ENCODE measurements at regions not wholly inside any gene's neighbourhood (a gene's known extent, or its start where the extent isn't known, plus 50 kb on each side); places are given as distances from the start of the nearest gene placed in this dataset.

- DNase-seq (ENCODE audit: low read depth in 2 of 2) = no peak
These were observed 243.7 kb downstream of the SLC16A7 start for GRCh38 chr12:59839514-59839913.

- DNase-seq (ENCODE audit: low read depth in 2 of 2) = no peak
These were observed 247.5 kb downstream of the SLC16A7 start for GRCh38 chr12:59843260-59843843.

- no peak for DNase-seq (ENCODE audit: low read depth in 2 of 2)
These were observed 248.9 kb downstream of the SLC16A7 start for GRCh38 chr12:59844750-59845149.

GRCh38 chr12:59845293-59845692 is 249.5 kb downstream of the SLC16A7 start:
- no peak for DNase-seq (ENCODE audit: low read depth in 2 of 2)

GRCh38 chr12:59847127-59847526 is 251.3 kb downstream of the SLC16A7 start:
- DNase-seq (ENCODE audit: low read depth in 2 of 2) = no peak

- DNase-seq (ENCODE audit: low read depth in 2 of 2) = no peak
These were observed 254.4 kb downstream of the SLC16A7 start for GRCh38 chr12:59850268-59850667.

- no peak for DNase-seq (ENCODE audit: low read depth in 2 of 2)
These were observed 262.8 kb downstream of the SLC16A7 start for GRCh38 chr12:59858508-59859170.

GRCh38 chr12:59859171-59859510 is 263.3 kb downstream of the SLC16A7 start:
- DNase-seq (ENCODE audit: low read depth in 2 of 2) = no peak

- no peak for DNase-seq (ENCODE audit: low read depth in 2 of 2)
These were observed 265.8 kb downstream of the SLC16A7 start for GRCh38 chr12:59861635-59862034.

GRCh38 chr12:59867055-59867454 is 271.2 kb downstream of the SLC16A7 start:
- DNase-seq (ENCODE audit: low read depth in 2 of 2) = no peak

GRCh38 chr12:59867689-59868088 is 271.9 kb downstream of the SLC16A7 start:
- no peak for DNase-seq (ENCODE audit: low read depth in 2 of 2)

GRCh38 chr12:59871779-59872178 is 275.9 kb downstream of the SLC16A7 start:
- DNase-seq (ENCODE audit: low read depth in 2 of 2) = no peak

GRCh38 chr12:59873136-59873535 is 277.3 kb downstream of the SLC16A7 start:
- no peak for DNase-seq (ENCODE audit: low read depth in 2 of 2)

- no peak for DNase-seq (ENCODE audit: low read depth in 2 of 2)
These were observed 279.0 kb downstream of the SLC16A7 start for GRCh38 chr12:59874781-59875180.

GRCh38 chr12:59886131-59886733 is 290.4 kb downstream of the SLC16A7 start:
- DNase-seq (ENCODE audit: low read depth in 2 of 2) = no peak

GRCh38 chr12:59887178-59887577 is 291.3 kb downstream of the SLC16A7 start:
- no peak for DNase-seq (ENCODE audit: low read depth in 2 of 2)

- no peak for DNase-seq (ENCODE audit: low read depth in 2 of 2)
These were observed 295.2 kb downstream of the SLC16A7 start for GRCh38 chr12:59890896-59891579.

GRCh38 chr12:59895166-59895775 is 299.4 kb downstream of the SLC16A7 start:
- no peak for DNase-seq (ENCODE audit: low read depth in 2 of 2)

- DNase-seq (ENCODE audit: low read depth in 2 of 2) = no peak
These were observed 309.2 kb downstream of the SLC16A7 start for GRCh38 chr12:59904874-59905521.

- no peak for DNase-seq (ENCODE audit: low read depth in 2 of 2)
These were observed 315.7 kb downstream of the SLC16A7 start for GRCh38 chr12:59911516-59911915.

- DNase-seq (ENCODE audit: low read depth in 2 of 2) = no peak
These were observed 321.2 kb downstream of the SLC16A7 start for GRCh38 chr12:59916988-59917387.

- no peak for DNase-seq (ENCODE audit: low read depth in 2 of 2)
These were observed 331.2 kb downstream of the SLC16A7 start for GRCh38 chr12:59927032-59927431.
